OCI-LY3 (cell line): ENCODE measurements at regions not wholly inside any gene's neighbourhood (a gene's known extent, or its start where the extent isn't known, plus 50 kb on each side); places are given as distances from the start of the nearest gene placed in this dataset.

ENCODE experiments used
- H2AFZ ChIP-seq: fragments of 200-600, 300-600 bp; shearing (Covaris generic); 2 replicates; pipeline ENCODE4 v1.6.0; 2014; ENCODE audit warnings: antibody characterized with exemption, low read depth, low read length
- H3K27ac ChIP-seq: fragments of 200-600, 300-600 bp; sonication (generic); 2 replicates; pipeline ENCODE4 v1.5.1; 2014; ENCODE audit warnings: mild to moderate bottlenecking, low read length, moderate library complexity, mixed read lengths
- H3K27me3 ChIP-seq: fragments of 200-600, 300-600 bp; sonication (generic); 2 replicates; pipeline ENCODE4 v1.6.1; 2014; ENCODE audit warnings: low read depth, low read length, mixed read lengths
- H3K36me3 ChIP-seq: fragments of 200-600, 300-600 bp; sonication (generic); replicated peaks from 2 replicates; pipeline ENCODE3; 2014; ENCODE audit warnings: low read depth, low read length, mixed read lengths
- H3K4me1 ChIP-seq: fragments of 300-600, 200-600 bp; sonication (generic); 2 replicates; pipeline ENCODE4 v1.6.1; 2014; ENCODE audit warnings: low read length, mixed read lengths
- H3K4me2 ChIP-seq: fragments of 200-600, 300-600 bp; sonication (generic); 2 replicates; pipeline ENCODE4 v1.6.1; 2014; ENCODE audit warnings: low read length, mixed read lengths
- H3K4me3 ChIP-seq: fragments of 300-600, 200-600 bp; sonication (generic); 2 replicates; pipeline ENCODE4 v1.5.1; 2014; ENCODE audit warnings: antibody characterized with exemption, mild to moderate bottlenecking, low read length, moderate library complexity
- H3K79me2 ChIP-seq: fragments of 300-600, 200-600 bp; shearing (Covaris generic); 2 replicates; pipeline ENCODE4 v1.6.1; 2014; ENCODE audit warnings: mild to moderate bottlenecking, low read length, mixed read lengths
- H3K9ac ChIP-seq: fragments of 300-600, 200-600 bp; shearing (Covaris generic); 2 replicates; pipeline ENCODE4 v1.6.0; 2014; ENCODE audit warnings: mild to moderate bottlenecking, low read length, moderate library complexity
- H3K9me3 ChIP-seq: fragments of 200-600, 300-600 bp; shearing (Covaris generic); 2 replicates; pipeline ENCODE4 v1.6.1; 2014; ENCODE audit warnings: low read length, mixed read lengths; ENCODE audit not compliant: insufficient read depth
- H4K20me1 ChIP-seq: fragments of 200-600, 300-600 bp; sonication (generic); 2 replicates; pipeline ENCODE4 v1.6.1; 2016; ENCODE audit warnings: low read length, mixed read lengths; ENCODE audit not compliant: insufficient read depth
- EZH2phosphoT487 ChIP-seq: fragments of 200-600 bp; shearing (Covaris generic); IDR thresholded peaks from 2 replicates; pipeline ENCODE4 v1.6.1; 2018; ENCODE audit warnings: antibody characterized with exemption, mixed run types, low read depth
- TF ChIP-seq, protein P1 (sequence below): fragments of 200-600, 300-600 bp; sonication (generic); IDR thresholded peaks from 2 replicates; pipeline ENCODE4 v1.5.1; 2014; ENCODE audit warnings: antibody characterized with exemption, low read length, low read depth

DNA sequence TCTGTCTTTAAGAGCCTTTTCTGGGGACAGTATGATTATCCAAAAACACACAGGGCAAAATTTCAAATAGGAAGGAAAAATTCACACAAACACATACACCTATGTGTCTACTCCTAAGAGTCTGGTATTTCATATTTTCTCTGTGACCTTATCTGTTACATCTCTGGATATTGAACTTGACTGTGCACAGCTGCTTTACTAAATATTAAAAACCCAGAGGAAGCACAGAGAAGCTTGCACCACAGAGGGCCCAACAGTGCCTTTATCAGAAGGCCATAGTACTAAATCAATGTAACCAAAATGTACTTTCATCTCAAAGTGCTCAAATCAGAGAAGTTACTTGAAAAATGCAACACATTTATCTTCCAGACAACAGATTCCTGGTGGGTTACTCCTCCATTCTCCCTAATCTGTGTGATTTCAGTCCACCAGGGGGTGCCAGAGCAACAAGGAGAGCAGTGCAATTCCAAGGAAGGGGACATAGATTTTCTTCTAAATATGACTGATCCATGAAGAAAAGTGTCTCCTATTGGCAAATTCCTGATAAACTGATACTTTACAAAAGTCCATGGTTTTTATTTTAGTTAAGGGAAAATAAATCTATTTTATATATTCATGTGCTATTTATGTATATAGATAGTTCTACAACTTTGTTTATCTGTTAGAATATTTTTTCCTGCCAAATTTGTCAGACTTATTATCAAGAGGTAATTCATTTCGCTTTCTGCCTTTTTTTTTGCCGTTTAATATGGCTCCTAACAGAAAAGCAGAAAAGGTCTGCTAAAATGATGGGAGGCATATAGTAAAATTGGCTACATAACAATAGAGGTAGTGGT, 617.6 kb downstream of the LRFN5 start:
- H3K27me3 ChIP-seq, result no peaks in the 10 kb centered on the region

DNA sequence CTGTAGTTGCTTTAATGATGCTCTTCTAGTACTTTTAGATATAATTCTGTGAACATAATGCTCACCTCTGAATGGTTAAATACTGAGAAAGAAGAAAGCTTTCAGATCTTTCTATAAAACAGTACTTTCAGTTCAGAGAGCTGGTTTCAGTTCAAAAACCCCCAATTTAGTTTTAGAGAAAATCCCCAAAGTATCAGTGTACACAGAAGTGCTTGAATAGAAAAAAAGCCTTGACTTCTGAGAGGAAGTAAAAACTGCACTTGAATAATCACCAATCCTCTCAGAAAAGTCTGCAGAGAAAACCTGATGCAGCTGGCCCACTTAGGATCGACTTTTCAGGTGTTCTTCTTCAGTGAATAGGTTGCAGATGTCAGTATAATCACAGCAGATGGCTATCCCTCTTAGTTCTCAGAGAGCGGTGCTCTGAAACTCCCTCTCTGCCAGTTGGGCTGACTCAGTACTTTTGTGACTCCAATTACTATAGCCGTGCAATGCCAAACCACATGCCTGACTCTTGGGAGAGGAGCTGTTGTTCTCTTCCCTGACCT, 616.3 kb downstream of the LRFN5 start:
- peaks cover 7% of the 10 kb centered on the region for H3K36me3 ChIP-seq
- no peak overlapping the region for H2AFZ ChIP-seq
- H3K79me2 ChIP-seq, result no peaks in the 10 kb centered on the region
- TF ChIP-seq EZH2phosphoT487, result no peak
- peak overlapping the region; percentile 59 for H3K4me3 ChIP-seq
- H3K9me3 ChIP-seq, result peaks cover 3% of the 10 kb centered on the region; the same call in 1 of the 2 replicates
- H3K4me1 ChIP-seq, result peaks cover 31% of the 10 kb centered on the region
- H4K20me1 ChIP-seq, result no peaks in the 10 kb centered on the region
- H3K9ac ChIP-seq, result peak overlapping the region; percentile 44
- H3K27ac ChIP-seq, result peak overlapping the region; percentile 92
- peak overlapping the region; percentile 85 for H3K4me2 ChIP-seq
- no peaks in the 10 kb centered on the region for H3K27me3 ChIP-seq

More for the DNA sequence above, 617.6 kb downstream of the LRFN5 start:
- Histone ChIP-seq H4K20me1 (no peaks in the 10 kb centered on the region), H3K9me3 (peaks cover 3% of the 10 kb centered on the region; the same call in 1 of the 2 replicates), H3K79me2 (no peaks in the 10 kb centered on the region), H2AFZ (no peak overlapping the region), H3K4me3 (peak overlapping the region; percentile 59; the same call in 1 of the 2 replicates), H3K4me2 (peak overlapping the region; percentile 85), H3K4me1 (peaks cover 31% of the 10 kb centered on the region), H3K36me3 (peaks cover 7% of the 10 kb centered on the region), H3K27ac (peak overlapping the region; percentile 92), H3K9ac (peak overlapping the region; percentile 44; the same call in 1 of the 2 replicates)
- no peak for TF ChIP-seq EZH2phosphoT487
- TF ChIP-seq, protein P1, sequence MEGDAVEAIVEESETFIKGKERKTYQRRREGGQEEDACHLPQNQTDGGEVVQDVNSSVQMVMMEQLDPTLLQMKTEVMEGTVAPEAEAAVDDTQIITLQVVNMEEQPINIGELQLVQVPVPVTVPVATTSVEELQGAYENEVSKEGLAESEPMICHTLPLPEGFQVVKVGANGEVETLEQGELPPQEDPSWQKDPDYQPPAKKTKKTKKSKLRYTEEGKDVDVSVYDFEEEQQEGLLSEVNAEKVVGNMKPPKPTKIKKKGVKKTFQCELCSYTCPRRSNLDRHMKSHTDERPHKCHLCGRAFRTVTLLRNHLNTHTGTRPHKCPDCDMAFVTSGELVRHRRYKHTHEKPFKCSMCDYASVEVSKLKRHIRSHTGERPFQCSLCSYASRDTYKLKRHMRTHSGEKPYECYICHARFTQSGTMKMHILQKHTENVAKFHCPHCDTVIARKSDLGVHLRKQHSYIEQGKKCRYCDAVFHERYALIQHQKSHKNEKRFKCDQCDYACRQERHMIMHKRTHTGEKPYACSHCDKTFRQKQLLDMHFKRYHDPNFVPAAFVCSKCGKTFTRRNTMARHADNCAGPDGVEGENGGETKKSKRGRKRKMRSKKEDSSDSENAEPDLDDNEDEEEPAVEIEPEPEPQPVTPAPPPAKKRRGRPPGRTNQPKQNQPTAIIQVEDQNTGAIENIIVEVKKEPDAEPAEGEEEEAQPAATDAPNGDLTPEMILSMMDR, result peak; percentile 99

- Histone ChIP-seq H3K79me2 (no peaks in the 10 kb centered on the region), H3K27ac (no peak overlapping the region), H3K9me3 (no peaks in the 10 kb centered on the region), H3K4me2 (no peak overlapping the region), H2AFZ (no peak overlapping the region), H4K20me1 (no peaks in the 10 kb centered on the region), H3K36me3 (no peaks in the 10 kb centered on the region), H3K27me3 (no peaks in the 10 kb centered on the region), H3K4me3 (no peak overlapping the region), H3K9ac (no peak overlapping the region), H3K4me1 (no peaks in the 10 kb centered on the region)
- TF ChIP-seq, protein P1, result no peak
Observed at GRCh38 chr14:42214981-42215491, 608.4 kb downstream of the LRFN5 start.

- Histone ChIP-seq H2AFZ (no peak overlapping the region), H3K4me3 (no peak overlapping the region), H3K27ac (no peak overlapping the region), H3K4me2 (no peak overlapping the region), H3K79me2 (no peaks in the 10 kb centered on the region), H3K9me3 (no peaks in the 10 kb centered on the region), H3K9ac (no peak overlapping the region), H3K27me3 (no peaks in the 10 kb centered on the region), H3K36me3 (no peaks in the 10 kb centered on the region), H4K20me1 (no peaks in the 10 kb centered on the region), H3K4me1 (peaks cover 8% of the 10 kb centered on the region; the same call in 1 of the 2 replicates)
- no peak for TF ChIP-seq EZH2phosphoT487
- TF ChIP-seq, protein P1, result no peak
Observed at GRCh38 chr14:42200957-42201356, 594.3 kb downstream of the LRFN5 start.
